Endothelial cell of umbilical vein (primary cell): ENCODE measurements at regions not wholly inside any gene's neighbourhood (a gene's known extent, or its start where the extent isn't known, plus 50 kb on each side); places are given as distances from the start of the nearest gene placed in this dataset.

Source experiments
- BruUV-seq: library from RNA; stranded (reverse); fragments of 400-500 nt; replicated peaks from 2 replicates; lab custom pipeline; 2021; lab: Mats Ljungman, UMichigan
- CTCF ChIA-PET: fragments of 300-600, 350-600 bp; sonication (Branson Sonifier 250); formaldehyde crosslinking; loops from one replicate; lab custom pipeline; 2021; ENCODE audit warnings: antibody characterized with exemption, inconsistent platforms; lab: Charles Lee
- POLR2A ChIA-PET: fragments of 300-600, 350-600 bp; sonication (Branson Sonifier 250); formaldehyde crosslinking; loops from one replicate; lab custom pipeline; 2021; ENCODE audit warnings: antibody characterized with exemption, inconsistent platforms; lab: Charles Lee
- DNase-seq: peaks from one replicate; pipeline ENCODE4 v3.0.0-alpha.2; 2011; ENCODE audit warnings: low read depth, low spot score
- FAIRE-seq: peaks from 2 replicates; lab custom pipeline; 2011; peaks lifted over from hg19 to GRCh38; lab: Jason Lieb, UNC
- H2AFZ ChIP-seq: 2 replicates; pipeline ENCODE4 v1.6.0; 2012; ENCODE audit warnings: low read depth, low read length, control low read depth, inconsistent platforms
- H3K27ac ChIP-seq: 2 replicates; pipeline ENCODE4 v1.5.1; 2011; ENCODE audit warnings: low read depth, mild to moderate bottlenecking, control low read depth, low read length, moderate library complexity; ENCODE audit not compliant: insufficient read depth
- H3K27me3 ChIP-seq, 2 experiments: 2 replicates each; pipeline versions ENCODE4 v1.6.0 to v1.6.1; 2011; ENCODE audit warnings: low read length in 2 of 2, mixed read lengths in 1 of 2; ENCODE audit not compliant: control insufficient read depth in 2 of 2, insufficient read depth in 2 of 2
- H3K36me3 ChIP-seq, 2 experiments: 2 replicates in 1 of 2; 3 replicates in 1 of 2; pipeline ENCODE4 v1.5.1; 2011; ENCODE audit warnings: low read length in 2 of 2, mild to moderate bottlenecking in 1 of 2, moderate library complexity in 1 of 2; ENCODE audit not compliant: control insufficient read depth in 2 of 2, insufficient read depth in 2 of 2; ENCODE audit errors: extremely low read depth in 1 of 2
- H3K4me1 ChIP-seq: 3 replicates; pipeline ENCODE4 v1.5.1; 2011; ENCODE audit warnings: mild to moderate bottlenecking, low read length; ENCODE audit not compliant: control insufficient read depth, insufficient read depth; ENCODE audit errors: extremely low read depth
- H3K4me2 ChIP-seq: 2 replicates; pipeline ENCODE4 v1.6.1; 2011; ENCODE audit warnings: low read length, control low read depth, mixed read lengths; ENCODE audit not compliant: insufficient read depth
- H3K4me3 ChIP-seq, 3 experiments: fragments of 200-600 bp in 1 of 3; sonication (generic), shearing (Covaris generic) in 1 of 3; replicated peaks in 1 of 3; 2 replicates each; pipeline ENCODE4 v1.5.1; 2011 to 2016; ENCODE audit warnings: control low read depth in 3 of 3, low read length in 3 of 3, mild to moderate bottlenecking in 2 of 3, inconsistent platforms in 1 of 3, low read depth in 1 of 3, moderate library complexity in 1 of 3; ENCODE audit not compliant: insufficient read depth in 1 of 3
- H3K79me2 ChIP-seq: 2 replicates; pipeline ENCODE4 v1.6.0; 2012; ENCODE audit warnings: low read length, inconsistent platforms; ENCODE audit not compliant: control insufficient read depth, insufficient read depth
- H3K9ac ChIP-seq: replicated peaks from 2 replicates; pipeline ENCODE3; 2011; ENCODE audit warnings: low read length, control low read depth; ENCODE audit not compliant: insufficient read depth; ENCODE audit errors: extremely low read depth
- H3K9me1 ChIP-seq: replicated peaks from 3 replicates; pipeline ENCODE4 v1.6.0; 2011; ENCODE audit warnings: mild to moderate bottlenecking, low read length; ENCODE audit not compliant: control insufficient read depth, insufficient read depth; ENCODE audit errors: extremely low read depth
- H3K9me3 ChIP-seq: replicated peaks from 2 replicates; pipeline ENCODE4 v1.5.1; 2012; ENCODE audit warnings: low read length, inconsistent platforms; ENCODE audit not compliant: control insufficient read depth, insufficient read depth
- H4K20me1 ChIP-seq: replicated peaks from 2 replicates; pipeline ENCODE3; 2011; ENCODE audit warnings: mild to moderate bottlenecking, low read length; ENCODE audit not compliant: control insufficient read depth, insufficient read depth; ENCODE audit errors: extremely low read depth
- CTCF ChIP-seq, 2 donors: IDR thresholded peaks; 1 replicate in 1 of 2; 2 replicates in 1 of 2; pipeline ENCODE4 v1.5.1; 2011; ENCODE audit warnings: low read length in 2 of 2, mild to moderate bottlenecking in 2 of 2, moderate library complexity in 2 of 2, control low read depth in 1 of 2, inconsistent platforms in 1 of 2, low read depth in 1 of 2; ENCODE audit not compliant: insufficient read depth in 1 of 2; ENCODE audit errors: extremely low read depth in 1 of 2
- EZH2 ChIP-seq: IDR thresholded peaks from 2 replicates; pipeline ENCODE4 v1.6.1; 2012; ENCODE audit warnings: borderline replicate concordance, low read depth, mild to moderate bottlenecking, moderate library complexity, low read length, inconsistent platforms; ENCODE audit not compliant: severe bottlenecking
- FOS ChIP-seq: IDR thresholded peaks from 2 replicates; pipeline ENCODE4 v1.6.1; 2011; ENCODE audit warnings: mild to moderate bottlenecking, low read length, moderate library complexity, borderline replicate concordance; ENCODE audit not compliant: insufficient read depth
- GATA2 ChIP-seq: IDR thresholded peaks from 2 replicates; pipeline ENCODE4 v1.7.0; 2011; ENCODE audit warnings: low read depth, mild to moderate bottlenecking, moderate library complexity, mixed read lengths, low read length; ENCODE audit not compliant: insufficient read length, insufficient read depth
- JUN ChIP-seq: IDR thresholded peaks from 2 replicates; pipeline ENCODE4 v1.6.1; 2011; ENCODE audit warnings: borderline replicate concordance, low read depth; ENCODE audit not compliant: insufficient read length, insufficient read depth
- MYC ChIP-seq: IDR thresholded peaks from one replicate; pipeline ENCODE4 v1.6.1; 2011; ENCODE audit warnings: mild to moderate bottlenecking, low read depth, low read length
- POLR2A ChIP-seq: IDR thresholded peaks from 2 replicates; pipeline ENCODE4 v1.6.1; 2012; ENCODE audit warnings: low read depth, mild to moderate bottlenecking, control low read depth, low read length
- POLR2AphosphoS5 ChIP-seq: IDR thresholded peaks from 2 replicates; pipeline ENCODE4 v1.6.1; 2012; ENCODE audit warnings: low read depth, mild to moderate bottlenecking, control low read depth, low read length, moderate library complexity; ENCODE audit not compliant: insufficient read depth
- dilution Hi-C: fragments of 300-500 bp; cut with MboI; formaldehyde crosslinking; loops from one replicate; pipeline ENCODE4 v1.15.0; 2019; ENCODE audit warnings: low sequenced_read_pairs; ENCODE audit not compliant: extremely low pct_ligation_motif_present
- intact Hi-C: fragments of 100-400 bp; cut with micrococcal nuclease; formaldehyde crosslinking; loops from one replicate; pipeline ENCODE4 v1.10.0; 2022
- TF ChIP-seq, protein P1 (sequence below): IDR thresholded peaks from 2 replicates; pipeline ENCODE4 v1.6.1; 2011; ENCODE audit not compliant: insufficient read depth, insufficient read length

GRCh38 chr6:3665608-3666007 lies 85.9 kb downstream of the PXDC1 start:
- DNase-seq (no peak), FAIRE-seq (no peak)
- no peaks in the 10 kb centered on the region for H3K9me3 ChIP-seq
- ChIA-PET CTCF (no interaction called here), POLR2A (no interaction called here)
- TF ChIP-seq CTCF (IDR thresholded peaks at IDR 0.05; ENCODE audit: extremely low read depth in 1 of 2, insufficient read depth in 1 of 2, low read depth in 1 of 2, low read length in 2 of 2), result no peak
- no peak for TF ChIP-seq GATA2
- TF ChIP-seq POLR2A, result no peak
- TF ChIP-seq, protein P1, sequence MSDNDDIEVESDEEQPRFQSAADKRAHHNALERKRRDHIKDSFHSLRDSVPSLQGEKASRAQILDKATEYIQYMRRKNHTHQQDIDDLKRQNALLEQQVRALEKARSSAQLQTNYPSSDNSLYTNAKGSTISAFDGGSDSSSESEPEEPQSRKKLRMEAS, result no peak
- TF ChIP-seq MYC, result no peak
- TF ChIP-seq FOS, result no peak
- no peaks in the 10 kb centered on the region for H4K20me1 ChIP-seq
- H3K27me3 ChIP-seq, result peaks cover 2 to 10% of the 10 kb centered on the region in 2 experiments
- H3K4me3 ChIP-seq, result no peak overlapping the region
- intact Hi-C loops, result no loop called here
- no peak overlapping the region for H3K9ac ChIP-seq
- dilution Hi-C loops, result no loop called here
- H3K4me2 ChIP-seq, result no peak overlapping the region
- H3K27ac ChIP-seq, result no peak overlapping the region
- H3K9me1 ChIP-seq, result no peaks in the 10 kb centered on the region
- BruUV-seq, result no TSS peak
- H3K79me2 ChIP-seq, result no peaks in the 10 kb centered on the region
- H3K36me3 ChIP-seq, result no peaks in the 10 kb centered on the region
- H3K4me1 ChIP-seq, result no peaks in the 10 kb centered on the region
- H2AFZ ChIP-seq, result no peak overlapping the region

DNA sequence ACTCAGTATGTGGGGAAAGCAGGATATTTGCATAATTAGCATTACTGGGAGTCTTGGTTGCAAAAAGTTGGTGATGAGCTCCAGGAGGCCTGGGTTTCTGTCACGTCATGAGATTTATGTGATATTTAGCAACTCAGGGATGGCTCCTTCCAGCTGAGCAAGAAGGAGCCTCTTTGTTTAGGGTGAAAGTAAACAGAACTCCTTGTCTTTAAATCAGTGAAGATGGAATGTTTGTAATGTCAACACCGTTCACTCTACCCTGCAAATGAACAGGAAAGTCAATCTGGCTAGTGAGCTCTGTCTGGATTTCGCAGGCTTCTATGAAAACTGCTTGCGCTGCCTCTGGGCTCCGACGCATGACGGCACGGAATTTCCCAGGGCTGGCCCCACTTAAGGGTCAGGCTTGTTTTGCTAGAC lies 86.9 kb downstream of the PXDC1 start:
- CTCF ChIA-PET, result no interaction called here
- TF ChIP-seq POLR2AphosphoS5, result no peak
- no peak for TF ChIP-seq POLR2A
- TF ChIP-seq FOS, result no peak
- TF ChIP-seq CTCF (IDR thresholded peaks at IDR 0.05; ENCODE audit: extremely low read depth in 1 of 2, insufficient read depth in 1 of 2, low read depth in 1 of 2, low read length in 2 of 2), result no peak
- no peak for TF ChIP-seq MYC
- TF ChIP-seq JUN, result no peak
- TF ChIP-seq GATA2, result no peak
- TF ChIP-seq, protein P1, result no peak
- TF ChIP-seq EZH2, result no peak
- H3K79me2 ChIP-seq, result no peaks in the 10 kb centered on the region
- no peak overlapping the region for H3K4me2 ChIP-seq
- no peak for FAIRE-seq
- H2AFZ ChIP-seq, result no peak overlapping the region
- no peaks in the 10 kb centered on the region for H3K36me3 ChIP-seq
- no peak overlapping the region for H3K9ac ChIP-seq
- H3K9me3 ChIP-seq, result no peaks in the 10 kb centered on the region
- no peaks in the 10 kb centered on the region for H3K4me1 ChIP-seq
- no peaks in the 10 kb centered on the region for H3K9me1 ChIP-seq
- H4K20me1 ChIP-seq, result no peaks in the 10 kb centered on the region
- dilution Hi-C loops (no loop called here), intact Hi-C loops (no loop called here)
- H3K27ac ChIP-seq, result no peak overlapping the region
- no peak for DNase-seq
- POLR2A ChIA-PET, result no interaction called here
- H3K27me3 ChIP-seq, result peaks cover 2 to 10% of the 10 kb centered on the region in 2 experiments
- no peak overlapping the region for H3K4me3 ChIP-seq
- BruUV-seq, result no TSS peak
